T-helper 1 cell treated with Interleukin-12 subunit alpha and Interleukin-12 subunit beta and Interleukin-4 antibody, amounts not matched to agents 30 μg/mL and 1 μg/mL, for 36 hours (primary cell): ENCODE measurements at regions not wholly inside any gene's neighbourhood (a gene's known extent, or its start where the extent isn't known, plus 50 kb on each side); places are given as distances from the start of the nearest gene placed in this dataset.

Source experiments
- H3K27ac Mint-ChIP-seq: one replicate; pipeline ENCODE4 v1.8.0; 2021; ENCODE audit warnings: mild to moderate bottlenecking, mixed read lengths
- H3K27me3 Mint-ChIP-seq: one replicate; pipeline ENCODE4 v1.8.0; 2021; ENCODE audit warnings: low read depth, mixed read lengths
- H3K36me3 Mint-ChIP-seq: one replicate; pipeline ENCODE4 v1.8.0; 2021; ENCODE audit warnings: low read depth, mixed read lengths
- H3K4me1 Mint-ChIP-seq: one replicate; pipeline ENCODE4 v1.8.0; 2021; ENCODE audit warnings: low read depth, mixed read lengths
- H3K4me3 Mint-ChIP-seq: one replicate; pipeline ENCODE4 v1.8.0; 2021; ENCODE audit warnings: mild to moderate bottlenecking, moderate library complexity, mixed read lengths
- H3K9me3 Mint-ChIP-seq: one replicate; pipeline ENCODE4 v1.8.0; 2021; ENCODE audit warnings: mixed read lengths

GRCh38 chr6:142669471-142670351 is 275.3 kb downstream of the HIVEP2 start:
- H3K4me1 Mint-ChIP-seq: peaks cover 7% of the 10 kb centered on the region
- no peaks in the 10 kb centered on the region for H3K27me3 Mint-ChIP-seq
- no peak overlapping the region for H3K4me3 Mint-ChIP-seq
- H3K9me3 Mint-ChIP-seq: peaks cover 7% of the 10 kb centered on the region
- H3K36me3 Mint-ChIP-seq: no peaks in the 10 kb centered on the region
- no peak overlapping the region for H3K27ac Mint-ChIP-seq

DNA sequence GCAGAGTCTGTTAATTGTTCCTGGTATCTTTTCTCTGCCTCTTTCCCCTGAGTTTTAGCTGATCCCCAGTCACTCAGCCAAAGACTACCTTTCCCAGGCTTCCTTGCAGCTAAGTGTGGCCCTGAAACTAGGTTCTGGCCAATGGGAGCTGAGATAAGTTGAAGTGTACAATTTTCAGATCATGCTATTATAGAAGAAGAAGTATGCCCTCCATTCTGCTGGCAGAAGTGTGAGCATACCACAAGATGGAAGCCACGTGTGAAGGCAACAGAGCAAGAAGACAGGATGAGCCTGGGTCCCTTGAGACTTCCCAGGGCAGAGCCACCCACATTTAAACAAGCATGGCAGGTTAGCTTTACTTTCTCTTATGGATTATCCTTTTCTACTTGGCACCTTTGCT is 273.2 kb downstream of the HIVEP2 start:
- H3K4me1 Mint-ChIP-seq: peaks cover 2% of the 10 kb centered on the region
- H3K27ac Mint-ChIP-seq: no peak overlapping the region
- no peak overlapping the region for H3K4me3 Mint-ChIP-seq
- H3K9me3 Mint-ChIP-seq: peaks cover 7% of the 10 kb centered on the region
- no peaks in the 10 kb centered on the region for H3K27me3 Mint-ChIP-seq
- no peaks in the 10 kb centered on the region for H3K36me3 Mint-ChIP-seq

- H3K36me3 Mint-ChIP-seq: no peaks in the 10 kb centered on the region
- no peaks in the 10 kb centered on the region for H3K27me3 Mint-ChIP-seq
- peaks cover 3% of the 10 kb centered on the region for H3K9me3 Mint-ChIP-seq
- H3K4me3 Mint-ChIP-seq: no peak overlapping the region
- H3K27ac Mint-ChIP-seq: no peak overlapping the region
- H3K4me1 Mint-ChIP-seq: peaks cover 5% of the 10 kb centered on the region
Observed at GRCh38 chr6:142675517-142675916, 269.5 kb downstream of the HIVEP2 start.

GRCh38 chr6:142676027-142676443 is 268.9 kb downstream of the HIVEP2 start:
- Mint-ChIP-seq H3K4me1 (peaks cover 6% of the 10 kb centered on the region), H3K36me3 (no peaks in the 10 kb centered on the region), H3K27me3 (no peaks in the 10 kb centered on the region), H3K9me3 (peaks cover 3% of the 10 kb centered on the region), H3K4me3 (no peak overlapping the region), H3K27ac (no peak overlapping the region)

- Mint-ChIP-seq H3K36me3 (no peaks in the 10 kb centered on the region), H3K9me3 (peaks cover 3% of the 10 kb centered on the region), H3K4me3 (no peak overlapping the region), H3K27ac (no peak overlapping the region), H3K27me3 (no peaks in the 10 kb centered on the region), H3K4me1 (peaks cover 6% of the 10 kb centered on the region)
Observed at GRCh38 chr6:142676647-142677192, 268.3 kb downstream of the HIVEP2 start.

- H3K9me3 Mint-ChIP-seq: no peaks in the 10 kb centered on the region
- H3K36me3 Mint-ChIP-seq: no peaks in the 10 kb centered on the region
- peaks cover 6% of the 10 kb centered on the region for H3K4me1 Mint-ChIP-seq
- no peaks in the 10 kb centered on the region for H3K27me3 Mint-ChIP-seq
- no peak overlapping the region for H3K4me3 Mint-ChIP-seq
- no peak overlapping the region for H3K27ac Mint-ChIP-seq
Observed at GRCh38 chr6:142679907-142680700, 264.9 kb downstream of the HIVEP2 start.

DNA sequence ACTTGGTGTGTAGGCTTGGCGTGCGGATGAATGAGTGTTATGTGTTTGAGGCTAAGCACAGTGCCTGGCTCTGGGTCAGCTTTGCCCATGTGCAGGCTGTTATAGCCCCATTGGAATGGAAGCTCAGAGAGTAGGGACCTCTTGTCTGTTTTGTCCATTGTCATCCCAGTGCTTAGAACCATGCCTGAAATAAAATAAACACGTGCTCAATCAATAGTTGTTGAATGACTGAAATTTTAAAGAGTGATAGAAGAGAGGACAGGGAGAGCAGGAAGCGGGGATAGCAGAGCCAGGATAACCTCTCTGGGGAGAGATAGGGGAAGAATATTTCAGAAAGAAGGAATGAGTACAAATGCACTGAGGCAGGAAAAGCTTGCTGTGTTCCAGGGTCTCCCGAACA is 263.9 kb downstream of the HIVEP2 start:
- Mint-ChIP-seq H3K4me3 (no peak overlapping the region), H3K27ac (no peak overlapping the region), H3K27me3 (no peaks in the 10 kb centered on the region), H3K4me1 (peaks cover 9% of the 10 kb centered on the region), H3K36me3 (no peaks in the 10 kb centered on the region), H3K9me3 (no peaks in the 10 kb centered on the region)

DNA sequence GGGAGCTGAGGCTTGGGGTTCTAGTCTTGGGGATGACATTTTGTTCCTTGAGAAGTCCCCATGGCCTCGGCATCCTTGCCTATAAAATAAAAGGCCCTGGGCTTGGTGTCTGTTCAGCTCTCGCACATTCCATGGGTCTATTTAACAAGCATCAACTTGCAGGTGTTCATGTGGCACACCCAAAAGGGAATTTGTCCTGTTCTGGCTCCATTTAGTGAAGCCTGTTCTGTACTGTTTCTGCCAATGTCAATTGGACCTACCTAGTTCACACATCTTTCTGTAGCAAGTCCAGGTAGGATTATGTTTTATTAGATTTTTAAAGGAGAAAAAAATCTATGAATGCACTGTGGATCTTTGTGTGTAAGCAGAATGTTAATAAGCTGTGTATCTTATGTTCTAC is 262.0 kb downstream of the HIVEP2 start:
- Mint-ChIP-seq H3K4me3 (no peak overlapping the region), H3K27ac (no peak overlapping the region), H3K9me3 (no peaks in the 10 kb centered on the region), H3K27me3 (no peaks in the 10 kb centered on the region), H3K4me1 (peaks cover 13% of the 10 kb centered on the region), H3K36me3 (no peaks in the 10 kb centered on the region)

GRCh38 chr6:142683714-142684141 is 261.2 kb downstream of the HIVEP2 start:
- Mint-ChIP-seq H3K4me1 (peaks cover 13% of the 10 kb centered on the region), H3K36me3 (no peaks in the 10 kb centered on the region), H3K4me3 (no peak overlapping the region), H3K27ac (no peak overlapping the region), H3K9me3 (no peaks in the 10 kb centered on the region), H3K27me3 (no peaks in the 10 kb centered on the region)

DNA sequence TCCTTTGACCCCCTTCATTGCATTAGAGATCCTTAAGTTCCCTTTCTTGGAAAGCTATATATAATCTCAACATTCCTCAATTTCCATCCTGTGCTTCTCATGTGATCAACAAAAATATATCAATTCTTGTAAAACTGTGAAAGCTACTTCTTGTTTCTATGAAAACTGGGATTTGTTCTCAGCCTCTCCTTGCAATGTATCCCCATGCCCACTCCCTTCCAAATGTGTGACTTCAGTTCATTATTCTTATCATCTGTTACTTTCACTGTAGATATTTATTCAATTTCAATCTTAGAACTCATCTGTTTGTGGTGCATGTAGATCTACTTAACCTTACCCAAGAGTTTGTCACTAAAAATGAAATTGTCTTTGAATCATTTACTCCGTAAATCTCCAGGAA is 260.6 kb downstream of the HIVEP2 start:
- Mint-ChIP-seq H3K36me3 (no peaks in the 10 kb centered on the region), H3K27me3 (no peaks in the 10 kb centered on the region), H3K27ac (no peak overlapping the region), H3K9me3 (no peaks in the 10 kb centered on the region), H3K4me1 (peaks cover 13% of the 10 kb centered on the region), H3K4me3 (no peak overlapping the region)

- Mint-ChIP-seq H3K27me3 (no peaks in the 10 kb centered on the region), H3K36me3 (no peaks in the 10 kb centered on the region), H3K9me3 (no peaks in the 10 kb centered on the region), H3K27ac (no peak overlapping the region), H3K4me1 (peaks cover 7% of the 10 kb centered on the region), H3K4me3 (no peak overlapping the region)
Observed at GRCh38 chr6:142685852-142686506, 259.0 kb downstream of the HIVEP2 start.

- H3K4me1 Mint-ChIP-seq: peaks cover 7% of the 10 kb centered on the region
- H3K9me3 Mint-ChIP-seq: no peaks in the 10 kb centered on the region
- no peak overlapping the region for H3K4me3 Mint-ChIP-seq
- no peaks in the 10 kb centered on the region for H3K36me3 Mint-ChIP-seq
- H3K27me3 Mint-ChIP-seq: no peaks in the 10 kb centered on the region
- no peak overlapping the region for H3K27ac Mint-ChIP-seq
Observed at GRCh38 chr6:142686507-142686887, 258.5 kb downstream of the HIVEP2 start.

- Mint-ChIP-seq H3K4me1 (peaks cover 5% of the 10 kb centered on the region), H3K9me3 (no peaks in the 10 kb centered on the region), H3K27me3 (no peaks in the 10 kb centered on the region), H3K27ac (peak overlapping the region; percentile 32), H3K36me3 (no peaks in the 10 kb centered on the region), H3K4me3 (no peak overlapping the region)
Observed at GRCh38 chr6:142692942-142693341, 252.0 kb downstream of the HIVEP2 start.

DNA sequence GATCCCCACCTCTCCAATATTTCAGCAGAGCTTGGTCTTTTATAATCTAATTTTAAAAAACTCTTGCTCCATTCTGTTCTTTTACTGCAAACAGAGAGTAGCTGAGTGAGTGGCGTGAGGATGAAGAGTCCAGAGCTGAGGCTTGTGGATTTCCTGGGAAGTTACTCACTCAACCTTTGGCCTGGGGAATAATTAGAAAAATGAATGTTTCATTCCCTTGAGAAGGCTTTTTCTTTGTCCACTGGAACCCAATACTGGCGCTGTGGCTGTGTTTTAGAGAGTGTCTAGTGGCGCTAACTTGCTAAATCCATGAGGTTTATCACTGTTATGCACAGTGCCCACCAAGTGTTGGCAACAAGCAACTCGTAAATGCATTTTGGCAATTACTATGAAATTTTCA is 251.5 kb downstream of the HIVEP2 start:
- H3K27ac Mint-ChIP-seq: no peak overlapping the region
- H3K9me3 Mint-ChIP-seq: no peaks in the 10 kb centered on the region
- H3K4me1 Mint-ChIP-seq: peaks cover 5% of the 10 kb centered on the region
- H3K27me3 Mint-ChIP-seq: no peaks in the 10 kb centered on the region
- H3K36me3 Mint-ChIP-seq: no peaks in the 10 kb centered on the region
- no peak overlapping the region for H3K4me3 Mint-ChIP-seq
